ENCODE measurements at regions not wholly inside any gene's neighbourhood (a gene's known extent, or its start where the extent isn't known, plus 50 kb on each side); places are given as distances from the start of the nearest gene placed in this dataset.
"Not testable (repeated sequence)": the region's sequence is repeated elsewhere in the genome, so short reads cannot be mapped to it uniquely, and the experiment has no call there.

- no peak overlapping the region for H3K4me3 Mint-ChIP-seq
- no peaks in the 10 kb centered on the region for H3K4me1 Mint-ChIP-seq
- no peaks in the 10 kb centered on the region for H3K9me3 Mint-ChIP-seq
- ATAC-seq (ENCODE audit: low read depth) (no peak), DNase-seq (ENCODE audit: low spot score in 2 of 2) (no peak)
- H3K36me3 Mint-ChIP-seq, result no peaks in the 10 kb centered on the region
- H3K27ac Mint-ChIP-seq, result no peak overlapping the region
- peaks cover 4% of the 10 kb centered on the region for H3K27me3 Mint-ChIP-seq
Measured at GRCh38 chr7:106591146-106591545, 69.8 kb downstream of the CCDC71L start.

- Mint-ChIP-seq H3K9me3 (no peaks in the 10 kb centered on the region), H3K4me3 (no peak overlapping the region), H3K36me3 (no peaks in the 10 kb centered on the region), H3K27ac (no peak overlapping the region), H3K27me3 (peaks cover 4% of the 10 kb centered on the region), H3K4me1 (no peaks in the 10 kb centered on the region)
- ATAC-seq (ENCODE audit: low read depth), result no peak
- no peak for DNase-seq (ENCODE audit: low spot score in 2 of 2)
Measured at GRCh38 chr7:106590209-106590816, 70.6 kb downstream of the CCDC71L start.

GRCh38 chr7:106589198-106589879, 71.6 kb downstream of the CCDC71L start:
- Mint-ChIP-seq H3K4me1 (no peaks in the 10 kb centered on the region), H3K9me3 (no peaks in the 10 kb centered on the region), H3K4me3 (no peak overlapping the region), H3K27ac (no peak overlapping the region), H3K36me3 (no peaks in the 10 kb centered on the region), H3K27me3 (peaks cover 4% of the 10 kb centered on the region)
- DNase-seq (ENCODE audit: low spot score in 2 of 2) (no peak), ATAC-seq (ENCODE audit: low read depth) (no peak)

- Mint-ChIP-seq H3K4me3 (no peak overlapping the region), H3K9me3 (peaks cover 2% of the 10 kb centered on the region), H3K27ac (no peak overlapping the region), H3K27me3 (peaks cover 4% of the 10 kb centered on the region), H3K36me3 (no peaks in the 10 kb centered on the region), H3K4me1 (no peaks in the 10 kb centered on the region)
- no peak for ATAC-seq (ENCODE audit: low read depth)
- no peak for DNase-seq (ENCODE audit: low spot score in 2 of 2)
Measured at GRCh38 chr7:106588422-106589197, 72.3 kb downstream of the CCDC71L start.

- H3K9me3 Mint-ChIP-seq, result peaks cover 3% of the 10 kb centered on the region
- no peak overlapping the region for H3K4me3 Mint-ChIP-seq
- ATAC-seq (ENCODE audit: low read depth) (no peak), DNase-seq (ENCODE audit: low spot score in 2 of 2) (no peak)
- H3K4me1 Mint-ChIP-seq, result no peaks in the 10 kb centered on the region
- H3K36me3 Mint-ChIP-seq, result no peaks in the 10 kb centered on the region
- H3K27me3 Mint-ChIP-seq, result peaks cover 4% of the 10 kb centered on the region
- H3K27ac Mint-ChIP-seq, result no peak overlapping the region
Measured at GRCh38 chr7:106584914-106585759, 75.8 kb downstream of the CCDC71L start.

- Mint-ChIP-seq H3K9me3 (peaks cover 3% of the 10 kb centered on the region), H3K4me1 (no peaks in the 10 kb centered on the region), H3K36me3 (no peaks in the 10 kb centered on the region), H3K27me3 (peaks cover 2% of the 10 kb centered on the region), H3K27ac (no peak overlapping the region), H3K4me3 (no peak overlapping the region)
- DNase-seq (ENCODE audit: low spot score in 2 of 2) (no peak), ATAC-seq (ENCODE audit: low read depth) (no peak)
Measured at GRCh38 chr7:106583706-106584690, 77.0 kb downstream of the CCDC71L start.

- DNase-seq (ENCODE audit: low spot score in 2 of 2), result no peak
- H3K36me3 Mint-ChIP-seq, result no peaks in the 10 kb centered on the region
- no peaks in the 10 kb centered on the region for H3K4me1 Mint-ChIP-seq
- ATAC-seq (ENCODE audit: low read depth), result no peak
- no peak overlapping the region for H3K4me3 Mint-ChIP-seq
- peaks cover 3% of the 10 kb centered on the region for H3K9me3 Mint-ChIP-seq
- no peak overlapping the region for H3K27ac Mint-ChIP-seq
- H3K27me3 Mint-ChIP-seq, result peaks cover 2% of the 10 kb centered on the region
Measured at GRCh38 chr7:106583100-106583499, 77.9 kb downstream of the CCDC71L start.

GRCh38 chr7:106582365-106582764, 78.6 kb downstream of the CCDC71L start:
- Mint-ChIP-seq H3K27ac (no peak overlapping the region), H3K4me1 (no peaks in the 10 kb centered on the region), H3K4me3 (no peak overlapping the region), H3K36me3 (no peaks in the 10 kb centered on the region), H3K27me3 (peaks cover 2% of the 10 kb centered on the region), H3K9me3 (peaks cover 3% of the 10 kb centered on the region)
- ATAC-seq (ENCODE audit: low read depth), result no peak
- no peak for DNase-seq (ENCODE audit: low spot score in 2 of 2)

GRCh38 chr7:106579086-106579485, 81.9 kb downstream of the CCDC71L start:
- H3K4me3 Mint-ChIP-seq; H3K27ac Mint-ChIP-seq; H3K4me1 Mint-ChIP-seq; H3K36me3 Mint-ChIP-seq; DNase-seq (ENCODE audit: low spot score in 2 of 2); H3K27me3 Mint-ChIP-seq; H3K9me3 Mint-ChIP-seq; ATAC-seq (ENCODE audit: low read depth): not testable (repeated sequence)

- no peaks in the 10 kb centered on the region for H3K4me1 Mint-ChIP-seq
- no peaks in the 10 kb centered on the region for H3K36me3 Mint-ChIP-seq
- no peak overlapping the region for H3K4me3 Mint-ChIP-seq
- ATAC-seq (ENCODE audit: low read depth) (no peak), DNase-seq (ENCODE audit: low spot score in 2 of 2) (no peak)
- peaks cover 4% of the 10 kb centered on the region for H3K27me3 Mint-ChIP-seq
- no peak overlapping the region for H3K27ac Mint-ChIP-seq
- H3K9me3 Mint-ChIP-seq, result no peaks in the 10 kb centered on the region
Measured at GRCh38 chr7:106575138-106575823, 85.7 kb downstream of the CCDC71L start.

GRCh38 chr7:106573738-106574137, 87.2 kb downstream of the CCDC71L start:
- ATAC-seq (ENCODE audit: low read depth), result no peak
- H3K27ac Mint-ChIP-seq, result no peak overlapping the region

GRCh38 chr7:106573125-106573663, 87.8 kb downstream of the CCDC71L start:
- Mint-ChIP-seq H3K9me3 (no peaks in the 10 kb centered on the region), H3K27ac (no peak overlapping the region), H3K4me1 (no peaks in the 10 kb centered on the region), H3K36me3 (no peaks in the 10 kb centered on the region), H3K27me3 (peaks cover 7% of the 10 kb centered on the region), H3K4me3 (no peak overlapping the region)
- ATAC-seq (ENCODE audit: low read depth), result no peak
- DNase-seq (ENCODE audit: low spot score in 2 of 2), result no peak

More at GRCh38 chr7:106573738-106574137, 87.2 kb downstream of the CCDC71L start:
- H3K4me1 Mint-ChIP-seq, result no peaks in the 10 kb centered on the region
- no peak overlapping the region for H3K4me3 Mint-ChIP-seq
- no peaks in the 10 kb centered on the region for H3K36me3 Mint-ChIP-seq
- H3K27me3 Mint-ChIP-seq, result peaks cover 7% of the 10 kb centered on the region
- no peak for DNase-seq (ENCODE audit: low spot score in 2 of 2)
- no peaks in the 10 kb centered on the region for H3K9me3 Mint-ChIP-seq

Measured in memory B cell (primary cell).